Thymus (tissue), 11 donors: ENCODE measurements at regions not wholly inside any gene's neighbourhood (a gene's known extent, or its start where the extent isn't known, plus 50 kb on each side); places are given as distances from the start of the nearest gene placed in this dataset.

Experiments
- DNase-seq, 9 donors: peaks; one replicate each; pipeline ENCODE4 v3.0.0-alpha.2; 2013; ENCODE audit warnings: low spot score in 9 of 9, low read depth in 6 of 9, missing footprints in 1 of 9
- H3K27ac ChIP-seq, 2 donors: one replicate each; pipeline ENCODE4 v1.5.1; 2013; ENCODE audit warnings: control low read depth in 1 of 2, low read depth in 1 of 2, low read length in 1 of 2, mild to moderate bottlenecking in 1 of 2, moderate library complexity in 1 of 2
- H3K27me3 ChIP-seq, 2 donors: one replicate each; pipeline ENCODE4 v1.5.1; 2013; ENCODE audit warnings: low read length in 1 of 2; ENCODE audit not compliant: control insufficient read depth in 2 of 2, insufficient read depth in 1 of 2
- H3K36me3 ChIP-seq, 2 donors: one replicate each; pipeline ENCODE4 v1.5.1; 2013; ENCODE audit warnings: low read length in 1 of 2, mild to moderate bottlenecking in 1 of 2, moderate library complexity in 1 of 2; ENCODE audit not compliant: control insufficient read depth in 2 of 2, insufficient read depth in 2 of 2
- H3K4me1 ChIP-seq, 2 donors: one replicate each; pipeline ENCODE4 v1.5.1; 2013; ENCODE audit warnings: low read length in 2 of 2; ENCODE audit not compliant: control insufficient read depth in 2 of 2, insufficient read depth in 2 of 2
- H3K4me3 ChIP-seq, 2 donors: one replicate each; pipeline ENCODE4 v1.5.1; 2013; ENCODE audit warnings: low read length in 2 of 2, control low read depth in 1 of 2, mild to moderate bottlenecking in 1 of 2
- H3K9me3 ChIP-seq, 2 donors: one replicate each; pipeline ENCODE4 v1.5.1; 2013; ENCODE audit warnings: low read length in 1 of 2, mild to moderate bottlenecking in 1 of 2; ENCODE audit not compliant: control insufficient read depth in 2 of 2, insufficient read depth in 1 of 2
- WGBS: extraction: QIAGEN DNeasy Blood & Tissue Kit; methylation state at CpG from one replicate; pipeline ENCODE4 v1.1.7; 2013; 5-methylcytosine and 5-hydroxymethylcytosine counted together
- donor health status: healthy.

DNA sequence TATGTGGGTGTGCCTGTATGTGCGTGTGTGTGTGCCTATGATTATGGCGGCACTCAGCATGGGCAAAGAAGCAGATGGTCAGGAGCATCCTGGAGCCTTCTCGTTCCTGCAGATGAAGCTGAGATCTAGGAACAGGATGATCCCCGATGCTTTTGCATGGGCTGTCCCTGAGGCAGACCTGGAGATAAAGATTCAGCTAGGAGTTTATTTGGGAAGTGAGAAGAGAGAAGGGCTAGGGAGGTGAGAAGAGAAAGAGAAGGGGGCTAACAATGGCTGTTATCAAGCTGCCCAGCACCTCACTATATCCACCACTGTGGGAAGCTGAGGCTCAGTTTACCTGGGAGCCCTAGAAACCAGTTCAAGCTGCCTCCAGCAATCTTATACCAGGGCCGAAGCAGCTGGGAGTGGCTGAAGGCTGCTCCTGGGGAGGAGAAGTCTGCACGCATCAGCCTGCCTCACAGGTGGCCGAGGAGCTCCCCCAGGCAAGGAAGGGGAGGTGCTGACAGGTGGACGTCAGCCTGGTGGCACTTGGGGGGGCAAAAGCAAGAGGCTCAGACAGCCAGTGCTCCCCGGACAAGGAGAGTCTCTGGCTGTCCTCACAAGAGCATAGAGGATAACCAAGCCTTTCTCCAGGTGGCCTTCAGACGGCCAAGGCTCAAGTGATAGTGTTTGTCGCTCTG lies 94.0 kb upstream of the IQSEC1 start:
- 94% methylated on average over 11 of the region's 11 CpGs for WGBS
- DNase-seq, result no peak
- Histone ChIP-seq H3K27me3 (no peaks in the 10 kb centered on the region), H3K4me1 (no peaks in the 10 kb centered on the region), H3K9me3 (no peaks in the 10 kb centered on the region), H3K27ac (no peak overlapping the region), H3K36me3 (no peaks in the 10 kb centered on the region), H3K4me3 (no peak overlapping the region)

DNA sequence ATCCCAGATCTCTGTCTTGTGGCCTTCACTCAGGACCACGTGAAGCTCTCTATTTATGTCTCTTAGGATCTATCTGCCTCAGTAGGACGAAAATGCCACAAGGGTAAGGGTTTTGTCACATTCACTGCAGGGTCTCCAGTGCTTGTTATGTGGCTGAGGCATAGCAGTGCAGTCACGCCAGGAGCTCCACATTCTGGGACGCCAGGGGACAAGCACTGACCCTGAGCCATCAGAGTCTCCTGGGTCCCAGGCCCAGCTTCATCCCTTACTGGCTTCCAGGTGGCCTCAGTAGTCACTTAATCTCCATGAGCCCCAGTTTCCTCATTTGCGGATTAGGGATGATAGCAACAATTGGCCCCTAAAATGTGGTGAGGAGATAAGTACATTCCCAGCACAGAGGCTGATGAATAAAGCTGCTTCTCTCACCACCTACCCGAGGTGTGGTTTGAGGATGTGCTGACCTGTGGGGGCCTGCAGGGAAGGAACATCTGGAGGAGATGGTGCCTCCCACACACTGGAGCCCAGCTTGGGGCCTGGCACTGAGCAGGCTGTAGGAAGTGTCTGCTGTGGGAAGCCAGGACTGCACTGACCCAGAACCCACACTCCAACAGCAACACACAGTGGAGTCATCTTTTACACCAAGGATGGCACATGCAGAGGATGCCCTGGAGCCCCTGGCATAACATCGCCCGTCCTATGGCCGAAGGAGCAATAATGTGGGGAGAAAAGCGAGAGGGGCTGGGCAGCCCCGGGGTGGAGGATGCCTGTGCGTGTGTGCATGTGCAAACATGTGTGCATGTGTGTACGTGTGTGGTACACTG lies 93.2 kb upstream of the IQSEC1 start:
- Histone ChIP-seq H3K36me3 (no peaks in the 10 kb centered on the region), H3K9me3 (no peaks in the 10 kb centered on the region), H3K27ac (no peak overlapping the region), H3K27me3 (no peaks in the 10 kb centered on the region), H3K4me3 (no peak overlapping the region), H3K4me1 (no peaks in the 10 kb centered on the region)
- DNase-seq, result no peak
- 91% methylated on average over 13 of the region's 13 CpGs for WGBS

DNA sequence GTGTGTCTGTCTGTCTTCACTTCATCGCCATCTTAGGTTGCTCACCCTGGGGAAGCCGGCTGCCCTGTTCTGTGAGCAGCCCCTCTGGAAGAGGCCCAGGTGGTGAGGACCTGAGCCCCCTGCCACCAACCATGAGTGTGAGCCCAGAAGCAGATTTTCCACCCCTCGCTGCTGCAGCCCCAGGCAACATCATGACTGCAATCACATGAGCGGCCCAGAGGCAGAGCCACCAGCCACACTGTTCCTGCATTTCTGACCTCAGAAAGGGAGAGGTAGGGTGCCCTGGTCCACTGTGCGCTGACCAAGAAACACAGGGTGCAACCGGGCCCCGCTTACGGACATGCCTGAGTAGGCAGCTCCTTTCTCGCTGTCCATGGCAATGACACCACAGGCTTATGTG lies 92.3 kb upstream of the IQSEC1 start:
- no peak overlapping the region for H3K27ac ChIP-seq
- no peaks in the 10 kb centered on the region for H3K9me3 ChIP-seq
- H3K36me3 ChIP-seq, result no peaks in the 10 kb centered on the region
- no peak overlapping the region for H3K4me3 ChIP-seq
- no peaks in the 10 kb centered on the region for H3K4me1 ChIP-seq
- DNase-seq, result no peak
- WGBS, result 99% methylated on average over 9 of the region's 9 CpGs
- H3K27me3 ChIP-seq, result no peaks in the 10 kb centered on the region

DNA sequence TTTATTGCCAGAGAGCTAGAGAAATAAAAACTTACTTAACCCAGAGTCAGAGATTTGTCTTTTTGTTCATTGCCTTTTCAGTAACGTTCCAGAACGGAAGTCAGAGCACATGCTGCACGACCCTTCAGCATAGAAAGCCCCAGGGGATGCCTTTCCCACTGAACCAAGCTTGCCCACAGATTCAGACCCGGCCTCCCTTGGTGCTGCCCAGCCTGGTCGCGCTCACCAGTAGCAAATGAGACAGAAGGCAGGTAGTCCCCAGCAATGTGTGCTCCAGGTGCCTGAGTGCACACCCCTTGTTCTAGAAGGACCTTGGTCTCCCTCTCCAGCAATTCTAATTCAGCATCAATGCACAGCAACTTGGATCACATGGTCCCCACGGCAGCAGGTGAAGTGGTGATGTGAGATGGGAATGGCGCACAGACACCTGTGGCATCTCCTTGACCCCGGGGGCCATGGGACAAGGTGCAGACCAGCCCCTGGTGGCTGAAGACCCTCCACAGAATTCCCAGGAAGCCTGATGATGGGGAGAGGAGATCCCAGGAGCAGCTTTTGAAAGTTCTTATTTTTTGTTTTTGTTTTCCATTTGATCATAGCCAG lies 91.8 kb upstream of the IQSEC1 start:
- no peak overlapping the region for H3K27ac ChIP-seq
- 93% methylated on average over 9 of the region's 9 CpGs for WGBS
- H3K9me3 ChIP-seq, result no peaks in the 10 kb centered on the region
- no peaks in the 10 kb centered on the region for H3K4me1 ChIP-seq
- no peaks in the 10 kb centered on the region for H3K36me3 ChIP-seq
- H3K27me3 ChIP-seq, result no peaks in the 10 kb centered on the region
- H3K4me3 ChIP-seq, result no peak overlapping the region
- no peak for DNase-seq

DNA sequence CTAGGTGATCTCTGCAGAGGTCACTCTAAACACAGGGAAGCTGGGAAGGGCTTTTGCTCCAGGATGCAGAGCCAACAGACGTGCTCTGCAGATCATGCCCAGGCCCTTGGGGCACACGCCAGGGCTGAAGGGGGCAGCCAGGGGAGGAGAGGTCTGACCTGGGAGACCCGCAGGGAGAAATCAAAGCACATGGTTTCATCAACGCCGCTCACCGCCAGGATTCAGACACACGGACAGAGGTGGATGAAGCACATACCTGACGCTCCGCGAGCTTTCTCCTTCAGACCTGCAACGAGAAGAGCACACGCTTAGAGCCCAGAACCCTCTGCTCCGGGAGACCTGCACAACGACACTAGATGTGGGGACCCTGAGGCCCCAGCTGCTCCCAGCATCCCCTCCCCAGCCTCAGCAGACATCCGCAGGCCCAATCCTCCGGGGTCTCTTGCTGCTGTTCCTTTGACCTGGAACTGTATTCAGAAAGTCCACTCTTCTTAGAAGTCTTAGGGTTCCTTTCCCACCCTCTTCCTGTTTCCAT lies 90.7 kb upstream of the IQSEC1 start:
- Histone ChIP-seq H3K9me3 (no peaks in the 10 kb centered on the region), H3K4me3 (no peak overlapping the region), H3K36me3 (no peaks in the 10 kb centered on the region), H3K4me1 (no peaks in the 10 kb centered on the region), H3K27me3 (no peaks in the 10 kb centered on the region), H3K27ac (no peak overlapping the region)
- 97% methylated on average over 16 of the region's 16 CpGs for WGBS
- DNase-seq, result no peak

DNA sequence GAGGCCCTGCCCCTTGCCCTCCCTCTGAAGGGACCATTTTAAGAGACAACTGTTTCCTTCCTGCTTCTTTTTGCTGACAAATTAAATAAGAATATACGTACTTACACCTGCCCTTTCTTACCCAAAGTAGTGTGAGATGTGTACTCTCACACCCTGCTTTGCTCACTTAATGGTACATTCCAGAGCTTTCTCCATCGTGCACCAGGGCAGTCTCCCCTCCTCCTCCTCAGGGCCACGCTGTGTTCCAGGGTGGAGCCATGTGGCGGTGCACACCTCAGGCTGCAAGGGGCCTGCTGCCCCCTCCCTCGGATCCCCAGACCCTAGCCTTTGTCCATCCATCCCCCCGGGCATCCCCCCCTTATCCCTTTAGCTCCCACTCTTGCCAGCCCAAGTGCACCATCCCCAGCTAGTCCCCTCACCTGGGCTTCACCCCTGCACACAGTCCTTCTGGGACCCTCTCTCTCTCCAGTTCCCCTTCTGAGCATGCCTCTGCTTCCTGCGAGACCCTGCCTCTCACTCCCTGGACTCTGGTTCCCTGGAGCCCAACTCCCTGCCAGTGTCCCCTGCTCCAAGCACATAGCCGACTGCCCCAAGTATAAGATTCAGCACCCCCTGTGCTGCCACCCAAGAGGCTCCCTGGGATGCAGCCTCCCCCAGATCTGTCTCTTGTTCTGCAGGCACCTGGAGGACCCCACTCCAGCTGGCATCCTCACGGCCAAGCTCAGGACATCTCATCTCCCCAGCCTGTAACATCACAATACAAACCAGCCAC lies 89.5 kb upstream of the IQSEC1 start:
- no peak overlapping the region for H3K4me3 ChIP-seq
- DNase-seq, result no peak
- no peak overlapping the region for H3K27ac ChIP-seq
- H3K27me3 ChIP-seq, result no peaks in the 10 kb centered on the region
- H3K4me1 ChIP-seq, result no peaks in the 10 kb centered on the region
- no peaks in the 10 kb centered on the region for H3K9me3 ChIP-seq
- 88% methylated on average over 9 of the region's 9 CpGs for WGBS
- H3K36me3 ChIP-seq, result no peaks in the 10 kb centered on the region

DNA sequence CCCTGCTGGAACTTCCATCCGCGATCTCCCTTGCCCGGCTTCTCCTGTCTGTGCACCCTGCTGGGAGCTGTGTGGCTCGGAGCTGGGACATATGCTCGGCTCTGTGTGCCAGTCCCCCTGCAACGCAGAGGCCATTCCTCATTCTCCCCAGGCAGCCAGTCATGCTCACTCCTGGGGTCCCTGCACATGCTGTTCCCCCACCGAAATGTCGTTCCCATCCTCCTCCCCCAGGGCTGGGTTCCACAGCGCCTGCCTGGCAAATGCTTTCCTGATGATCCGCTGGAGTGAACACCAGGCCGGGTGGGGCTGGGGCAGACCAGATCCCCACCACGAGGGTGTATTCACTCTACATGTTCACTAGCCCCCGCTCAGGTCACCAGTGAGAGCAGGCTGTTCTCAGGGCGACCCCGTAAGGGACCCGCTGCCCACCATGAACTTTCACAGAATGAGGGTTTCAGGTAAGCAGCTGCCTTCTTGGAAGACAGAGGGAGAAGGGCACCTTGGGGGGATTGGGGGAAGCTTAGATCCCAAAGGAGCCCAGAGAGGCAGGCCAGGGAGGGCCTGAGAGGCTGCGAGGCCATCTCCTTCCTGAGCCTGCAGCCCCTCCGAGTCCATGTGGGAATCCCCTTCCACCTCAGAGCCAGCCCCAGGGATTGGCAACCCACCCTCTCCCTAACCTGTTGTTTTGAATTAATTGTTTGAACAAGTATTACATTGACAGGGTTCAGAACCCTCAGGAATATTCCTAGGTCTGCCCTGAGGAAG lies 88.7 kb upstream of the IQSEC1 start:
- Histone ChIP-seq H3K27ac (no peak overlapping the region), H3K4me3 (no peak overlapping the region), H3K4me1 (no peaks in the 10 kb centered on the region), H3K9me3 (no peaks in the 10 kb centered on the region), H3K36me3 (no peaks in the 10 kb centered on the region), H3K27me3 (no peaks in the 10 kb centered on the region)
- no peak for DNase-seq
- 96% methylated on average over 18 of the region's 18 CpGs for WGBS

DNA sequence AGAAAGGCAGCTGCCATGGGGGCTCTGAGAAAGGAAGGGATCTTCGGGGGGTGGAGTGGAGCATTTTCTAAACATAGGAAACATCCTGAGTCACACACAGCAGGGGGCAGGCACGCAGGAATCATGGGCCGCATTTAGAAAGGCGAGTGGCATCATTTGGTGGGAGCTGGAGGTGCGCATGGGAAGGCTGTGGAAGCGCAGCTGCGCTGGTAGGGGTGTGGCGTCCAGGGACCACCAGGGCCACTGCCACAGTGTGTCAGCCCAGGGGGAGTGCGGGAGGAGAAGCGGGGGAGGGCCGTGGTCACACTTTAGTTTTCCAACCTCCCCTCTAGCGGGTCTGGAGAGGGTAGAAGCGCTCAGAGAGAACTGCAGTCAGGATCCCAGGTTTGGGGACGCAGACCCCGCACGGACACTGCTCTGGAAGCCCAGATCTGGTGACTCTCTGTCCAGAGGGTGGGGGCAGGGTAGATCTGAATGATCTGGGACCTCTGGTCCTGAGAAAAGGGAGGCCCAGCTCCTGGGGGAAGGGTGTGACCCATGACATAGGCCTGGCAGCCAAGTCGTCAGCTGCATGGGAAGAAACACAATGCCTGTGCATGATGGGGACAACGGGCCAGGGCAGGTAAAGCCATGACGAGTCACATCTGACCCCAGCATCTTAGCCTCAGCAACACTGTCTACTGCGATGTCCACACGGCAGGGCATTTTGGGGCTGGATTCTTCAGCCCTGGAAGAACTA lies 88.0 kb upstream of the IQSEC1 start:
- DNase-seq, result no peak
- Histone ChIP-seq H3K36me3 (no peaks in the 10 kb centered on the region), H3K9me3 (no peaks in the 10 kb centered on the region), H3K4me3 (no peak overlapping the region), H3K4me1 (no peaks in the 10 kb centered on the region), H3K27ac (no peak overlapping the region), H3K27me3 (no peaks in the 10 kb centered on the region)
- 94% methylated on average over 21 of the region's 21 CpGs for WGBS
